Hematopoietic multipotent progenitor cell treated with erythropoietin and hydrocortisone succinate and interleukin-3 and kit ligand, for 6 days (in vitro differentiated cells): ENCODE measurements at regions not wholly inside any gene's neighbourhood (a gene's known extent, or its start where the extent isn't known, plus 50 kb on each side); places are given as distances from the start of the nearest gene placed in this dataset.
"Not testable (repeated sequence)": the region's sequence is repeated elsewhere in the genome, so short reads cannot be mapped to it uniquely, and the experiment has no call there.

ENCODE experiments used
- DNase-seq: peaks from one replicate; pipeline ENCODE4 v3.0.0-alpha.2; 2015

DNA sequence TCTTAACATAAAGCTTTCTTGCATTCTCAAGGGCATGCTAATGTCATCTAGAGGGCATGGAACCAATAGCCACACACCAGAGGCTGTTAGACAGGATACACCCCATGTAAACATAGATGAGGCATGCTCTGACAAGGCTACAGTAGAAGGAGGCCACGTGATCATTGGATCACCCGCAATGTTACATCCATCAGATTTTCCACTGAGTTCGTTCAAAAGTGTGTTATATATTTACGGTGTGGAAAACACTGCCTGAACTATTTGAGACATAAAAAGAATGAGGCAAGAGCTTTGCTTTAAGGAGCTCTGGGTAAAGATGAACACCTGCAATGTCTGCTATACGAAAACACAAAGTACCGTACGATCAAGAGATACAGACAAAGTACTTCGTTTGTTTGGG lies 817.5 kb upstream of the SLC10A2 start:
- no peak for DNase-seq

DNA sequence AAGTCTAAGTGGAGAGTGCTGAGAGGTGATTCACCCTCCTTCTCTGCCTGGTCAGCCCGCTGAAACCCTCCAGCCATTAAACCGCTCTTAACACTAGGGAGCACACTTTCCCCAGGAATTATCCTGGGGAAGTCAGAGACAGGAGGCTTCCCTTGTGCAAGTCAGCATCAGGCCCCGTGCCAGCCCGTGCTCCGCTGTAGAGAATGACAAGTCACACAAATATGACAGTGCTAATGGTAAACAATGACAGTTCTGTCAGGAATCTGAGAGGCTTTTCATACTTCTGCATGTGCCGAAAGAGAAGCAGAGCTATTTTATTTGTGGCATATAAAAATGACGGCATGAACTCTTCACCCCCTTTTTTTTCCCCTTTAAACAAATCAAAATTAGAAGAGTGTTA lies 816.9 kb upstream of the SLC10A2 start:
- DNase-seq: peak; percentile 64

DNA sequence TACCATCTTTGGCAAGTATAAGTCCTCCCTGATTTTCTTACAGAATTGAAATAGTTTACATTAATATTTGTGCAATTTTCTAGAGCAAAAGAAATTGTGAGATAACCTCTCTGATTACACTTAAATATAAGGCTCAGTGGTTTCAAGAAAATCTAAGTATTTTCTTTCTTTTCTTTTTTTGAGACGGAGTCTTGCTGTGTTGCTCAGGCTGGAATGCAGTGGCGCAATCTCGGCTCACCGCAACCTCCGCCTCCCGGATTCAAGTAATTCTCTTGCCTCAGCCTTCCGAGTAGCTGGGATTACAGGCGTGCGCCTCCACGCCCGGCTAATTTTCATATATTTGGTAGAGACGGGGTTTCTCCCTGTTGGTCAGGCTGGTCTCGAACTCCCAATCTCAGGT lies 813.9 kb upstream of the SLC10A2 start:
- not testable (repeated sequence) for DNase-seq

DNA sequence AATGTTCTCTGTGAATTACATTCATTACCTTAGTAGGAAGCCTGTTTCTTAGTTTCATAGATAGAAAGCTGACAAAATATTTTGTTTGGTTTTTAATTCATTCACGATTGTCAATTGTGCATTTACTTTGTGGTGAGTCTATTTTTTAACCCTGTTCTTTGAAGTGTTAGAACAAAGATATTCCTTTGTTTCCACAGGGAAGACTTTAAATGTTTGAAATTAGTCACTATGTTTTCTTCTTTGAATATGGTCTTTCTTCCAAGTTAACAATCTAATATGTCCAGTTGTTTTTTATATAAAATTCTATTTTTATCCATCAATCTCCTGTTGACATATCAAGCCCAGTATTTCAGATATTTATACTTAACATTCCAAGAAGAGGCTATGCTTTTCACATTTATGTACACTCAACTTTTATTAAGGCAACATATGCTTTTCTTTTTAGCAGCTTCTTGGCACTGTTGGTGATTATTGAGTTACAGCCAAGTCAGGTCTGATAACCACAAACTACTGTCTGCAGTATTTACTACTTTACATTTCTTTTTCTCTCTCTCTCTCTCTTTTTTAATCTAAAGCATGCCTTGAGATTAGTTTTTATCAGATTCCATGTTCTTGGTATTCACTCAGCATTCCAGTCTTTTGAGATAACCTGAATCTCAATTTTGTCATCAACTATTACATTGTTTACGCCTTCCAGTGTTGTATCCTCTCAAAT lies 812.8 kb upstream of the SLC10A2 start:
- no peak for DNase-seq

DNA sequence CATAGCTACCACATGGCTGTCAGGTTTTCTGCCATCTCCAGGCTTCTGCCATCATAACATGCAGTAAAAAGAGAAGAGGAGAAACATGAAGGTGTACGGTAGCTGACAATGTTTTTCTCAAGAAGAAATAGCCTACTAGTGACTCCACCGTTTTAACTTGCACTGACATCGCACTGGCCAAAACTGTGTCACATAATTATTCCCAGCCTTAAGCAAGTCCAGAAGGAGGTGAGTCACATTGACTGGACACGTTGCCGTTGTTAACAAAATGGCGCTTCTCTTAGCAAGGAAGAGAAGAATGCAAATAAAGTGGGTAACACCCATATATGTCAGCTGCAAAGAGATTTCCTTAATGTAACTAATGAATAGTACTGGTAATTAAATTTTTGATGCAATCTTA lies 810.4 kb upstream of the SLC10A2 start:
- no peak for DNase-seq

DNA sequence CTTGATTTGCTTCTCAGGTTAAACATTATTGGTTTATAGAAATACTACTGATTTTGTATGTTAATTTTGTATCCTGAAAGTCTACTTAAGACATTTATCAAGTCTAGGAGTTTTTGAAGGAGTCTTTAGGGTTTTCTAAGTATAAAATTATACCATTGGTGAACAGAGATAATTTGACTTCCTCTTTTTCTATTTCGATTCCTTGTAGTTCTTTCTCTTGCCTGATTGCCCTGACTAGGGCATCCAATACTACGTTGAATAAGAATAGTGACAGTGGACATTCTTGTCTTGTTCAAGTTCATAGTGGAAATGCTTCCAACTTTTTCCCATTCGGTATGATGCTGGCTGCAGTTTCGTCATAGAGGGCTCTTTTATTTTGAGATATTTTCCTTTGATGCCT lies 807.5 kb upstream of the SLC10A2 start:
- peak; percentile 29 for DNase-seq

DNA sequence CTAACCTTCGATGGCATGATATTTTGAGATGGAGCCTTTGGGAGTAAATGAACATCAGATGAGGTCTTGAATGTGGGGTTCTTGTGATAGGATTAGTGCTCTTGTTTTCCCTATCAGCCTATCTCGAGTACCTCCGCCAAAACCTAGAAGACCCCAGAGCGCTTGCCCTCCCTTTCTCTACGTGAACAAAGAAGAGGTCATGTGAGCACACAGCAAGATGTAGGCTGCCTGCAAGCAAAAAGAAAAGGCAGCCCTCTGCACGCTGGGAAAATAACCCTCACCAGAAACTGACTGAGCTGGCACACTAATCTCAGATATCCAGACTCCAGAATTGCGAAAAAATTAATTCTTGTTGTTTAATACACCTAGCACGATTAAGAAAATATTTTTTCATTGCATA lies 799.8 kb upstream of the SLC10A2 start:
- no peak for DNase-seq

DNA sequence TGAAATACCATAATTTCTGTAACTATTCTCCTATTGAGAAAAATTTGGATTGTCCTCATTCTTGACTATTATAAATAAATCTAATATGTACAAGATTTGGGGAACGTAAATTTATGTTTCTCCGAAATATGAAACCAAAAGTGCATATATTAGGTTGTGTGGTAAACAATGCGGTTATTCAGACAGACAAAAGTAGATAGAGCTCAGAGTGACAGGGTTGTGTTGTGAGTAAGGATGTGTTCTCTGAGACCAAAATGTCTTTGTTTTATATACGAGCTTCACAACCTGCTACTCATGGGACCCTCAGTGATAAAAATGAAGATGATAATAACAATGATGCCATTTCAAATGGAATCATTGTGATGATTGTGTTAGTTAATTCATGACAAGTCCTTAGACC lies 796.3 kb upstream of the SLC10A2 start:
- DNase-seq: no peak

DNA sequence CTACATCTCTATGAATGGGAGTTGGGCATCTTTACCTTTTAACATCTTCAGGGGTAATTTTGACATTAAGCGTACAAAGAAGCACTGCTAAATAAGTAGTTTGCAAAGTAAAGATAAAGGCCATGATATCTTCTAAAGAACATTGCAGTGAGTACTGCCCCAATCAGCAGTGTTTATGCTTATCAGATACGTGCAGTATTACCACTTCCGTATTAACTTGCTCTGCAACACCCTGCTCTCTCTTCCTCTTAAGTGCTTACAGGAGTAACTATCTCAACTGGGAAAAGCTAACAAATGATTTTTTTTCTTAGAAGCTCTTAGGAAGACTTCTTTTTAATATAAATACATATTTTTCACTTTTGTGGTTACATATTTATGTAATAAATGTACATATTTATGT lies 793.7 kb upstream of the SLC10A2 start:
- DNase-seq: peak; percentile 87

DNA sequence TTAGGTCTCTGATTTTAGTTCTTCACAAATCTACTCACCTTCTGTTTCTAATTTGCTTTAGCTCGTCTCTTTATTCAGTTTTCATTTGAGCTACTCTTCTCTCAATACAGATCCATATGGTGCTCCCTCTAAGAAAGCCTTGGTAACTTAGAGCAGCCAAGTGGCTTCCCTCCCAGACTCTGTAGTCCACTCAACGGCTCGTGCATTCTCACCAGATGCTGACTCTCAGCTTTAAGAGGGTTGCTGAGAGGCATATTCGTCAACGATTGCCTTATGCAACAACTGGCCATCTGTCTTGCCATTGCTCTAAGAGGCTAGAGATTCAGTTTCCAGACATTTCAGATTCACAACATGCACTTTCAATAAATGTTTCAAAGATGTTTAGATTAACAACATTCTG lies 785.8 kb upstream of the SLC10A2 start:
- DNase-seq: no peak

DNA sequence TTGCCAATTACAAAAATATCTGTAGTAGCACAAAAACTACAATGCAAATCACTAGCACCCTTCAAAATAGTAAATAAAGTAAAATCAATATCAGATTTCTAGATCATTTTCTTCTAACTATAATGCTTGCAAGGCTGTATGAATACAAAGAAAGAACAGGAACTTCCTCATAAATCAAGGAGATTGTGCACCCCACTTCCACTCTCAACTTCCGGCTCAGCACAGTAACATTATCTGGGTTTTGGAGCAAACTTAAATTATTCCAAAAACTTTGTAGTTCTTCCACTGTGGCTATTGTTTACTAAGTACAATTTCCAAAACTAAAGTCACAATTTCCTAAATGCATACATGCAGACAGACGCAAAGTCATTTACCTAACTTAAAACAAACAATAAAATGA lies 778.3 kb upstream of the SLC10A2 start:
- DNase-seq: no peak

DNA sequence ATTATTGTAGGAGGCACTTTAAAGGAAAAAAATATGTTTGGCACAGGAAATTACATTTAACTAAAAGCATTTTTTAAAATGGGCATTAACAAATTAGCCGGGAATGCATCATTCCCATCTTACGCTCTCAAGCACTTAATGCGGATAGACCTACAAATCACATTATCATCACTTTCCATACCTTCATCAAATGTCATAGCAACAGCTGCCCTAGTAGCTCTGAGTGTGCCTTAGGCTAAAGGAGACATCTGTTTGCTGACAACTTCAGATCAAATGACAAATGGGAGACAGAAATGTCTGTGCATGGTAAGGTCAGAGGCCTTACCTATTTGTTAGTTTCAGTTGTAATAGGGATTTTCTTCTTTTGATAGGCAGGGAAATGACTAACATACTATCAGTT lies 773.2 kb upstream of the SLC10A2 start:
- DNase-seq: no peak

DNA sequence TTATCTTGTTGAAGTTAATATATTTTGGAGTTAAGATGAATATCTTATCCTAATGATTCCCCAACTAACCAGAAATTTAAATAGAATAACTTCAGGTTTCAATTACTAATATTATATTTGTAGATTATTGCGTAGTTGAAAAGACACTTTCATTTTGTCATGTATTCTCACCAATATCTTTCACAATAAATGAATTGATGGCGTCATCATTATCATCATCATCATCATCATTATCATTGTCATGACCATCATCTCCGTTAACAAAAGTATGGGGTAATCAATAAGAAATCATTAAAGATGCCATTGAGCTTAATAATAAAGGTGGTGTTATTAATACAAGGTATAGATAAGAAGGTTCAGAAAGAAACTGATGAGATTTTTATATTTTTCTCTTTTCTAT lies 768.8 kb upstream of the SLC10A2 start:
- DNase-seq: no peak

DNA sequence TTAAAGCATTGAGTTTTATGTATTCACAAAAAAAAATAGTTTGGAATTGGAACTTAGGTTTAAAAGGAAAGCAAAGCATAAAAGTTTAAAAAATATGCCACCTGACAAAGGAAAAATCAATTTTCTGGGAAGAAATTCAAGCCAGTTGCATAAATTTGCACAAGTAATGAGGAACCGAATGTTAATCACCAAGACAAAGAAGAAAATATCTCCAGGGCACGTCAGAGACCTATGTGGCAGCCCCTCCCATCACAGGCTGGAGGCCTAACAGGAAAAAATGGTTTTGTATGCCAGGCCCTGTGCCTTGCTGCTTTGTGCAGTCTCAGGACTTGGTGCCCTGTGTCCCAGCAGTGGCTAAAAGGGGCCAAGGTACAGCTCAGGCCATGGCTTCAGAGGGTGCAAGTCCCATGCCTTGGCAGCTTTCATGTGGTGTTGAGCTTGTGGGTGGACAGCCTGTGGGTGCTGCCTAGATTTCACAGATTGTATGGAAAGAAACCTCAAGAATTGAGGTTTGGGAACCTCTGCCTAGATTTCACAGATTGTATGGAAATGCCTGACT lies 767.2 kb upstream of the SLC10A2 start:
- no peak for DNase-seq

DNA sequence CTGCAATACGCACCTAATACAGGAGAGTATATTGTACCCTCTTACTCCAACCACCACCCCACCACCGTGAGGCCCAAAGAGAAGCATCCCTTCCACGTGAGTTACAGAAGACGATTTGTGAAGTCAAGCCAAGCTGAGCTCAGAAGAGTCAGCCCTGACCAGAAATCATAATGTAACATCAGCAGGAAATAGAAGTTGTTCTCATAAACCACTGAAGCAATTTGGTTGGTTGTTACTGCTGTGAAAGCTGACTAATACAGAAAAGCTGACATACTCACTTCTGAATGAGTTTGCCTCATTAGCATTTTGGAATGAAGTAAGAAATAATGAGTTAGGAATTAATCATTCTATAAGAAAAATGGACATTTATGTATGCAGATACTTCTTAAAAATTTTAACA lies 749.4 kb upstream of the SLC10A2 start:
- DNase-seq: no peak

DNA sequence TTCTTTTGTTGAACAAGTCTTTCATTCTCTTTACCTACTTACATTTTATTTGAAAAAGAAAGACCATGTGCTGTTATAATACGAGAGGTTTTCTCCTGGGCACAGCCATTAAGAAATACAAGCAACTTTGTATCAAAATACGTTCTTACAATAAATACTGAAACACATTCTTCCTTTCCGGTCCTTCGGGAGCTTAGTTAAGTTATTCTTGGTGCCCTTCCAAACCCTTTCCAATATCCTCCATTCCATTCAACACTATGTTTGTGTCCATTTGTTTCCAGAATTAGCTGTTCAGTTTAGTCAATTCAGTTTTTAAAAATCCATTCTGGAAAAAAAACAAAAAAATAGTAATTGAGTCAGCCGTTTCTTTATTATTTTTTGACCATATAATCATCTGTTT lies 746.8 kb upstream of the SLC10A2 start:
- DNase-seq: no peak

DNA sequence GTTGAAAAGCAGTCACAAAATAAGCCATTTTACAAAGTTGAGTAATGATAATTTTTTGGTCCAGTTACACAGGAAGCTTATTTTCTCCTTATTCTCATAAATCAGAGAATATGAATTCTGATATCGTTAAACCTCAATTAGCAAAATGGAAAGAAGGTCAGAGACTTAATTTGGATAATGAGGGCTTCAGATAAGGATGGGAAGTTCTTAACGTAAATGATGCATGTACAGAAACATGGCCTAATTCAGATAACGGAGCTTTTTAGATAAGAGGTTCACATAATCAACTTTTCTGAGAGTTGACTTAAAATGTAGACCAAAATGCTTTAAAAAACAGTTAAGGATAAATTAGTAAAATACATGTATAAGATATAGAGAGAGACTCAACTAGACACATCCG lies 746.3 kb upstream of the SLC10A2 start:
- DNase-seq: no peak

DNA sequence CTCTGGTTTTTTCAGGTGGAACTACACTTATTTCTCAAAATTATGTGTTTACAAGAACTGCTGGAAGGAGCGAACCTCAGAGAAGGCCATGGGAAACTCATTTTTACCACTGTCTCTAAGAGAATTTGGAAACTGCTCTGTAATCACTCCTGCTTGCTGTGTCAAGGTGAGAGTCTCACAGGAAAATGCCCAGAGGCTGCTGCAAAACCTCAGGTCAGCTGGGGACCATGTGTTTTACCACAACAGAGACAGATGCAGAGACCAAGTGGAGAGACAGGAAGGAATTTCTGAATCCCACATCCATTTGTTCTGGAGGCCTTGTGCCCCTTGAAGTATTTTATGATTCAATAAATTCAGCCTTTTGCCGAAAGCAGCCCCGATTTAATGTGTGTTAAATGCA lies 743.8 kb upstream of the SLC10A2 start:
- DNase-seq: no peak

DNA sequence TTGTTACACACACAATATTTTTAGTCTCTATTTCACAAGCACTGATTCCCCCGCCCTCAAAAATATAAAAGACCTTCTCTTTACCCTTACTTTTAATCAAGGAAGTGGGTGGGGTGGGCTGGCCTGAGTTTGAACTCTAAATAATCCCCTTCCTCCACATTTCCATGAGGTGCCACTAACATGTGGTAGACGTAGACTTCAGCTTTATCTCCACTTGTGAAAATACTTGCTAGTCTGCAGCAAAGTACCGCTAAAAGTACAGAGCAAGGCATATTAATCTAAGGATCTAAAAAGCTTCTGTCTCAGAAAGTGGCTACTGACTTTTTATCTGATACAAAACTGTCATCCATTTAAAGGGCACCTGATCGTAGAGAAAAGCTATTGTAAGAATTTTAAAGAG lies 739.6 kb upstream of the SLC10A2 start:
- no peak for DNase-seq

DNA sequence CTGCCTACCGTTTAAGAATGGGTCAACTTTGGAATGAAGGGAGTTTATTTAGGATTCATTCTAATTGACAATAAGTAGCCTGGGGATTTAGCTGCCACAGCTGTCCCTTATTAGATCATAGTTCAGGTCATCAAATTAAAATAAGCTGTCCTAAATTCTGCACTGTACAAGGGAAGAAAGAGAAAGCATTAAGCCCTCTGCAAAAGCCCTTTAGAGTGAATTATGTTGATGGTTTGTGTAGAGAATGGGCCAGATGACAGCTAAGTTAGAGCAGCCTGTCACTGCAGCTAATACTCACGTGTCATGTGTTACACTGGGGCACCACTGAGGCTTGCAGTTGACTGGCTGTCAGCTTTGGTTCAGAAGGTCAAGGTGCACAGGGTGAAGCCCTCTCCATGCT lies 737.1 kb upstream of the SLC10A2 start:
- no peak for DNase-seq

DNA sequence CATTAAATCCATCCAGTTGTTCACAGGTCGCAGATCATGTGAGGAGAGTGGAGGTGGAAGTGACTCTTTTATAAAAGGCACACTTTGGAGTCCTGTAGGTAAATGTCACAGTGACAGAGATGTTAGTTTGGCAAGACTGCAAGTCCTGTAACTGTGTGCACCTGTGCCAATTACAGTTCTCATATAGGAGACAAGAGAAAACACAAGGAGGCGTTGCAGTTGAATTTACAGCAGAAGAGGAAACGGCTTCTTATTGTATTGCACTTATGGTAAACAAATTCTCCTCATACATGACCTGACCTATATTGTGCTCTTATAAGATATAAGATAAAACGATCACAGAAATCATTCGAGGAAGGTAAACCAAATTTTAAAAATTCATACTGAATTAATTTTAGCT lies 732.8 kb upstream of the SLC10A2 start:
- DNase-seq: no peak

DNA sequence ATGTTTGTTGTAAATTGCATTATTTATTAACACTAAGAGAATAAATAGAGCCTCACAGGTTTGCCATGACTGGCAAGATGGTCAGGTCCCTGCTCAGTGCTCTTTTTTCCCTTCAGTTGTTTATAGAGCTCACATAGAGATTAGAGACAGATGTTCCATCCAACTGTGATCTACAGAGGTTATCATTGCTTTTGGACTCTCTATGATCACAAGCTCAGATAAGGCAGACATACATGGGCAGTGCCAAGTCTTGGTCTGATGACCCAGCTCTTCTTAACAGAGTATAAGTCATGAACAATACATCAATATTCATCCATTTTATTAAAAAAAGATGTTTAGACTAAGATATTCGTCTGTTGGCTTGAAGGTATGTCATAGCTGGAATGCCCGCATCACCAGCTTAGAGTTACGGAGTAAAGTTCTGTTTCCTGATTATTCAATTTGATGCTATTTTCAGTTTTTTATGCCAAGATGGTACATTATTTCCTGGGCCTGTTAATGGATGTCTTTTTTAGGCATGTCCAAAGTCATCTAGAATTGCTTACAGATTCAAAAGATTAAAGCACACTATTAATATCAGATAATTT lies 729.8 kb upstream of the SLC10A2 start:
- no peak for DNase-seq

DNA sequence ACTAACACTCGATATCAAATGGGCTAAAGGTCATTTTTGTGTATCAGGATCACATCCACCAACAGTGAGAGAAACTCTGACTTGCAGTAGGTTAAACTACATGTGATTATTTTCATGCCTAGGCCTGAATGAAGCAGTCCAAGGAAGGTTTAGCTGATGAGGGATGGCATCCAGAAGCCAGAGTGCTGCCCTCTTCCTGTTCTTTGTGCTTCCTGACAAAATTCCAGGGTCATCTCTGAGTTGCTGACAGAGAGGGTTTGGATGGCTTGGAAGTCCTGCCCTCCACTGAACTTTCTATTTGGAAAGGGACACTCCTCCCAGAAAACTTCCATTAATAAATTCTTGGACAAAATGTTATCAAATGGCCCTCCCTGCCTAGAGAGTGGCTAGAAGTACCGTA lies 728.3 kb upstream of the SLC10A2 start:
- DNase-seq: no peak

DNA sequence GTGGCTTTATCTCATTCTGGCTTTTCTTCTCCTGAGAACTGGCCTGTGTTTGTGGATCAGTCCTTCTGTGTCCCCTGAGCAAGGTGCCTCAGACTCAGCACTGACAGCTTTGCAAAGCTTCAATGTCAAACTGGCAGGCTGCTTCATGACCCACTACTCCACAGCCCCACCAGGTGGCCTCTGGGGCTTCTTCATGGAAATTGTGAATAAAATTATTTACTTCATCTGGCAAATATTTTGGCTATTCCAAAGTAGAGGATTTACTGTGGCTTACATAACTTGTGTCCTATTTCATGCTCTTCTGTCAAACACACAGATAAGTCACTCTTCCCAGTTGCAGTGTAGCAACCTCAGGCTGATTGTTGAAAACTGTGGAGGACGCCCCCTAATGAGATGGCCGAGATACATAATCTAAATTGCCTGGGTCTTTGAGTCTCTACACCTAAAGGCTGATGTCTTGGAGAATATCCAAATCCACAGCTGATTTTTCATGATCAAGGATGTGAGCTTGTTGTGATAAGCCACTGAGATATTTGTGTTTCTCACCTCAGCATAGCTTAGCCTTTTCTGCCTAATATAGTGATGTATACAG lies 721.9 kb upstream of the SLC10A2 start:
- DNase-seq: peak; percentile 17

DNA sequence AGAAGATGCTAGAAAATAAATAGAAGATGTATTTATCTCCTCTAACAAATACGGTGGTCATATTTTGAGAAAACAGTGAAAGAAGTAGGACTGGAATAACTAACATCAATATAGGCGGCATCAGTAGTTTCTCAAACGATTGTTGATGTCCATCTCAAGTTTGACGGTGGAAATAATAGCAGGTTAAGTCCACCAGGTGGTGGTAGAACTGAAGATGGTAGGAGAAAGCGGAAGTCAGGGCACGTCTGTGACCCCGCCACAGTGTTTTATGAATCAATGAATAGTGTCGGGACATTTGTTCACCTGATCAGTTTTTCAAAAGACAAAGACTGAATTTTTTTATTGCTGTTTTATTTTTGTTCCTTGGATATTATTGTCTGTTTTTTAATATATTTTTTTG lies 706.4 kb upstream of the SLC10A2 start:
- DNase-seq: peak; percentile 31
